ENCODE measurements at regions not wholly inside any gene's neighbourhood (a gene's known extent, or its start where the extent isn't known, plus 50 kb on each side); places are given as distances from the start of the nearest gene placed in this dataset.
"Not testable (repeated sequence)": the region's sequence is repeated elsewhere in the genome, so short reads cannot be mapped to it uniquely, and the experiment has no call there.

GRCh38 chr10:125547010-125547650, 135.8 kb downstream of the TEX36 start:
- no peaks in the 10 kb centered on the region for H3K36me3 Mint-ChIP-seq (ENCODE audit: low read depth)
- H3K27me3 Mint-ChIP-seq, result no peaks in the 10 kb centered on the region
- H3K4me3 Mint-ChIP-seq, result no peak overlapping the region
- H3K4me1 Mint-ChIP-seq, result no peaks in the 10 kb centered on the region
- no peak overlapping the region for H3K27ac Mint-ChIP-seq
- ATAC-seq (replicated peaks), result no peak
- H3K9me3 Mint-ChIP-seq, result no peaks in the 10 kb centered on the region

- Mint-ChIP-seq H3K4me1 (no peaks in the 10 kb centered on the region), H3K27me3 (no peaks in the 10 kb centered on the region), H3K27ac (no peak overlapping the region), H3K9me3 (no peaks in the 10 kb centered on the region), H3K4me3 (no peak overlapping the region), H3K36me3 (ENCODE audit: low read depth) (no peaks in the 10 kb centered on the region)
- no peak for ATAC-seq (replicated peaks)
Measured at GRCh38 chr10:125543796-125544195, 139.2 kb downstream of the TEX36 start.

GRCh38 chr10:125538947-125539731, 143.8 kb downstream of the TEX36 start:
- no peak for ATAC-seq (replicated peaks)
- H3K27ac Mint-ChIP-seq, result no peak overlapping the region
- no peaks in the 10 kb centered on the region for H3K9me3 Mint-ChIP-seq
- no peaks in the 10 kb centered on the region for H3K36me3 Mint-ChIP-seq (ENCODE audit: low read depth)
- H3K27me3 Mint-ChIP-seq, result peaks cover 3% of the 10 kb centered on the region
- H3K4me3 Mint-ChIP-seq, result no peak overlapping the region
- no peaks in the 10 kb centered on the region for H3K4me1 Mint-ChIP-seq

GRCh38 chr10:125536236-125536635, 146.7 kb downstream of the TEX36 start:
- Mint-ChIP-seq H3K36me3 (ENCODE audit: low read depth) (no peaks in the 10 kb centered on the region), H3K4me3 (no peak overlapping the region), H3K27ac (no peak overlapping the region), H3K4me1 (no peaks in the 10 kb centered on the region), H3K9me3 (no peaks in the 10 kb centered on the region), H3K27me3 (peaks cover 7% of the 10 kb centered on the region)
- ATAC-seq (replicated peaks), result no peak

GRCh38 chr10:125535559-125535958, 147.4 kb downstream of the TEX36 start:
- Mint-ChIP-seq H3K36me3 (ENCODE audit: low read depth) (no peaks in the 10 kb centered on the region), H3K27ac (no peak overlapping the region), H3K27me3 (peaks cover 8% of the 10 kb centered on the region), H3K4me1 (no peaks in the 10 kb centered on the region), H3K9me3 (no peaks in the 10 kb centered on the region), H3K4me3 (no peak overlapping the region)
- ATAC-seq (replicated peaks), result no peak

DNA sequence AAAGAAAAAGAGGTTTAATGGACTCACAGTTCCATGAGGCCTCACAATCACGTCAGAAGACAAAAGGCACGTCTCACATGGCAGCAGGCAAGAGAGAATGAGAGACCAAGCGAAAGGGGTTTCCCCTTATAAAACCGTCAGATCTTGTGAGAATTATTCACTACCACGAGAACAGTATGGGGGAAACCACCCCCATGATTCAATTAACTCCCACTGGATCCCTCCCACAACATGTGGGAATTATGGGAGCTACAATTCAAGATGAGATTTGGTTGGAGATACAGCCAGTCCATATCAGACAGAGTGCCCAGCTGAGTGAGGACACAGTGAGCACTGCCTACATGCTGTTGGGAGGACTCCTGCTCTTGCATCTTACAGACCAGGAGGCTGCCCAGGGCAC, 148.4 kb downstream of the TEX36 start:
- H3K9me3 Mint-ChIP-seq, result no peaks in the 10 kb centered on the region
- H3K27ac Mint-ChIP-seq, result no peak overlapping the region
- no peak for ATAC-seq (replicated peaks)
- H3K4me3 Mint-ChIP-seq, result no peak overlapping the region
- H3K4me1 Mint-ChIP-seq, result no peaks in the 10 kb centered on the region
- H3K27me3 Mint-ChIP-seq, result peaks cover 8% of the 10 kb centered on the region
- H3K36me3 Mint-ChIP-seq (ENCODE audit: low read depth), result no peaks in the 10 kb centered on the region

DNA sequence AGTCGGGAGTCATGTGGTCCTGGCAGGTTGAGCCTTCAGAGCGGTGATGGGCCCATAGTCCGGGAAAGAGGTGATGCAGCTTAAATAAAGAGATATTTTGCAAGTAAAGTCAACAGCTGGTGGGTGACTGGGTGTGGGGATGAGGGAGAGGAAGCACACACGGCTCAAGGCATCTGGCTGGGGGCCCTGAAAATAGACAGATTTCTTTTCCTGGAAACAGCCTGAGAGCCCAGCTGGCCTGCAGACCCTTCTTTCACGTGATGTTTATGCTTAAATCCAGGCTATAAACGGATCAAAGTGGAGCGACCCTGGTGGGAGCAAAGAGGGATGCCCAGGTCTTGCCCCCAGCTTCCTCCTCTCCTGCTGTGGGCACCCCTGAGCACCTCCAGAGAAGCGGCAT, 149.1 kb downstream of the TEX36 start:
- H3K36me3 Mint-ChIP-seq (ENCODE audit: low read depth), result no peaks in the 10 kb centered on the region
- H3K27ac Mint-ChIP-seq, result no peak overlapping the region
- no peak overlapping the region for H3K4me3 Mint-ChIP-seq
- no peak for ATAC-seq (replicated peaks)
- no peaks in the 10 kb centered on the region for H3K4me1 Mint-ChIP-seq
- no peaks in the 10 kb centered on the region for H3K9me3 Mint-ChIP-seq
- peaks cover 12% of the 10 kb centered on the region for H3K27me3 Mint-ChIP-seq

DNA sequence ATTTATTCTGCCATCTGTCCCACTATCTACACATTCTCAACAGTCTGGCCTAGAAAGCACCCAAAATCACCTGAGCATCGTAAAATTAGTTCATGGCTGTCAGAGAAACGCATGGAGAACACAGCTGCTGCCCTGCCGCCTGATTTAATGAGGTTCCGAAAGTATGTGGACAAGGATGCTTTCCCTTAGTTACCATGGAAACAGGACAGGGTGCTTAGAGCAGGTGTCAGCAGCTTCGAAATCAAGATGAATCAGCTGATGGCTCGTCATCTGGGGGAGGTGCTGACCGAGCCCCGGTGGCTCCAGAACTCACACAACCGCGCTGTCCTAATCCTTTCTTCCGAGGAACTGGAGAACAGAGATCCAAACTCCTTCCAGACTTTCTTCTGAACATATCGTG, 151.5 kb downstream of the TEX36 start:
- Mint-ChIP-seq H3K36me3 (ENCODE audit: low read depth) (no peaks in the 10 kb centered on the region), H3K4me1 (no peaks in the 10 kb centered on the region), H3K9me3 (no peaks in the 10 kb centered on the region), H3K4me3 (no peak overlapping the region), H3K27ac (no peak overlapping the region), H3K27me3 (peaks cover 12% of the 10 kb centered on the region)
- ATAC-seq (replicated peaks), result no peak

DNA sequence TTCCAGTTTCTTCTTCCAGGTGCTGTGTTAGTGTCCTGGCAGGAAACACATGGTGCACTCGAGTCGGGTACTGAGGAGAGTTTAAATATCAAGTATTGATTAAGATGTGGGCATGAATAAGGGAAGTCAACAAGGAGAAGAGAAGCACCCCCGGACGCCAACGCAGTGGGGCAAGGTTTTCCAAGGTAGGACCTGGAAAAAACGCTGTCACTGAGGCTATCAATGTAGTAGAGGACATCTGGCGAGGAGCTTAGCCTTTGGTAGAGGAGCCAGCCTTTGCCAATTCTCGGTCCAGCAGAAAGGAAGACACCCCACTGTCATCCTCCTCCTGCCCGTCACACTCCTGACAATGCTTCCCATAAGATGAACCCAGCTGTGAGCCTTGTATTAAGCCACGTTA, 159.6 kb downstream of the TEX36 start:
- H3K27me3 Mint-ChIP-seq, result no peaks in the 10 kb centered on the region

GRCh38 chr10:125521721-125522680, 161.0 kb downstream of the TEX36 start:
- ATAC-seq (replicated peaks), result no peak
- peaks cover 4% of the 10 kb centered on the region for H3K4me1 Mint-ChIP-seq
- H3K4me3 Mint-ChIP-seq, result no peak overlapping the region
- no peaks in the 10 kb centered on the region for H3K27me3 Mint-ChIP-seq
- H3K27ac Mint-ChIP-seq, result no peak overlapping the region
- H3K36me3 Mint-ChIP-seq (ENCODE audit: low read depth), result no peaks in the 10 kb centered on the region
- peaks cover 3% of the 10 kb centered on the region for H3K9me3 Mint-ChIP-seq

More for the DNA sequence above, 159.6 kb downstream of the TEX36 start:
- H3K9me3 Mint-ChIP-seq, result peaks cover 3% of the 10 kb centered on the region
- no peak overlapping the region for H3K27ac Mint-ChIP-seq
- no peak overlapping the region for H3K4me3 Mint-ChIP-seq
- H3K4me1 Mint-ChIP-seq, result peaks cover 4% of the 10 kb centered on the region
- ATAC-seq (replicated peaks), result no peak
- H3K36me3 Mint-ChIP-seq (ENCODE audit: low read depth), result no peaks in the 10 kb centered on the region

GRCh38 chr10:125520968-125521367, 162.0 kb downstream of the TEX36 start:
- H3K27me3 Mint-ChIP-seq, result no peaks in the 10 kb centered on the region
- no peaks in the 10 kb centered on the region for H3K36me3 Mint-ChIP-seq (ENCODE audit: low read depth)

GRCh38 chr10:125518397-125518796, 164.6 kb downstream of the TEX36 start:
- not testable (repeated sequence) for H3K27me3 Mint-ChIP-seq; H3K27ac Mint-ChIP-seq; ATAC-seq (replicated peaks); H3K9me3 Mint-ChIP-seq; H3K4me1 Mint-ChIP-seq; H3K4me3 Mint-ChIP-seq; H3K36me3 Mint-ChIP-seq (ENCODE audit: low read depth)

More at GRCh38 chr10:125520968-125521367, 162.0 kb downstream of the TEX36 start:
- no peak for ATAC-seq (replicated peaks)
- Mint-ChIP-seq H3K27ac (no peak overlapping the region), H3K4me1 (peaks cover 4% of the 10 kb centered on the region), H3K4me3 (no peak overlapping the region), H3K9me3 (peaks cover 3% of the 10 kb centered on the region)

- Mint-ChIP-seq H3K27me3 (peaks cover 3% of the 10 kb centered on the region), H3K4me1 (no peaks in the 10 kb centered on the region), H3K36me3 (ENCODE audit: low read depth) (no peaks in the 10 kb centered on the region), H3K4me3 (no peak overlapping the region), H3K9me3 (no peaks in the 10 kb centered on the region), H3K27ac (no peak overlapping the region)
- no peak for ATAC-seq (replicated peaks)
Measured at GRCh38 chr10:125515571-125515970, 167.4 kb downstream of the TEX36 start.
